Mesodermal cell (in vitro differentiated cells): ENCODE measurements at regions not wholly inside any gene's neighbourhood (a gene's known extent, or its start where the extent isn't known, plus 50 kb on each side); places are given as distances from the start of the nearest gene placed in this dataset.

Source experiments
- H3K27ac ChIP-seq: 2 replicates; pipeline ENCODE4 v1.7.0; 2013; ENCODE audit warnings: mild to moderate bottlenecking, low read depth, low read length, moderate library complexity; ENCODE audit not compliant: severe bottlenecking
- H3K36me3 ChIP-seq: 2 replicates; pipeline ENCODE4 v1.7.1; 2013; ENCODE audit warnings: mild to moderate bottlenecking, low read length, moderate library complexity; ENCODE audit not compliant: control insufficient read depth, insufficient read depth
- H3K4me1 ChIP-seq: one replicate; pipeline ENCODE4 v1.7.1; 2013; ENCODE audit warnings: mild to moderate bottlenecking, low read length; ENCODE audit not compliant: insufficient read depth, control insufficient read depth, poor library complexity, severe bottlenecking
- H3K4me3 ChIP-seq: 2 replicates; pipeline ENCODE4 v1.7.0; 2013; ENCODE audit warnings: low read length, control low read depth, mild to moderate bottlenecking; ENCODE audit not compliant: insufficient read depth, poor library complexity, severe bottlenecking; ENCODE audit errors: extremely low read depth
- H3K9me3 ChIP-seq: 2 replicates; pipeline ENCODE4 v1.7.1; 2013; ENCODE audit warnings: mild to moderate bottlenecking, low read length, moderate library complexity; ENCODE audit not compliant: control insufficient read depth
- WGBS, 2 experiments: methylation state at CpG; one replicate each; pipeline ENCODE4 v1.1.5; 2013; ENCODE audit warnings: missing lambda C conversion rate in 2 of 2; ENCODE audit not compliant: insufficient coverage in 2 of 2; 5-methylcytosine and 5-hydroxymethylcytosine counted together

DNA sequence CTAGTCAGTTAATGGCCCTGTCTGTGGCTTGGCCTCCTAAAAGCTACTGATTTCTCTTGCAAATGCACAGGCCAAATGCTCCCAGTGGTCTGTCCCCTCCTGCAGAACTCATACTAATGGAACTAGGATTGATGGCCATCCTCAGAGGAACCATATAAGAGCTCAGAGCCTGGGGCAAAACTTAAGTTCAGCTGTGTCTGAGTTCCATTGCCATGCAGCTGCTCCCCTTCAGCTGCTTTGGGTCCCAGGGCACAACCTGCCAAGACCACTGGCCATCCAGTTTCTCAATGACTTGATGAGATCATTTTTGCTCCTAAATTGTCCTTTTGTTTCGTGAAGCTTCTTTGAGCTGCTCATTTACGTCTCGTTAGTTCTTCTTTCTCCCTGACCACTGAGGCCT is 529.5 kb upstream of the TBL1XR1 start:
- no peak overlapping the region for H3K27ac ChIP-seq
- H3K9me3 ChIP-seq = no peaks in the 10 kb centered on the region
- H3K4me1 ChIP-seq = no peaks in the 10 kb centered on the region
- no peaks in the 10 kb centered on the region for H3K36me3 ChIP-seq
- 87 to 95% methylated on average over 3 of the region's 3 CpGs for WGBS, 2 experiments
- no peak overlapping the region for H3K4me3 ChIP-seq

DNA sequence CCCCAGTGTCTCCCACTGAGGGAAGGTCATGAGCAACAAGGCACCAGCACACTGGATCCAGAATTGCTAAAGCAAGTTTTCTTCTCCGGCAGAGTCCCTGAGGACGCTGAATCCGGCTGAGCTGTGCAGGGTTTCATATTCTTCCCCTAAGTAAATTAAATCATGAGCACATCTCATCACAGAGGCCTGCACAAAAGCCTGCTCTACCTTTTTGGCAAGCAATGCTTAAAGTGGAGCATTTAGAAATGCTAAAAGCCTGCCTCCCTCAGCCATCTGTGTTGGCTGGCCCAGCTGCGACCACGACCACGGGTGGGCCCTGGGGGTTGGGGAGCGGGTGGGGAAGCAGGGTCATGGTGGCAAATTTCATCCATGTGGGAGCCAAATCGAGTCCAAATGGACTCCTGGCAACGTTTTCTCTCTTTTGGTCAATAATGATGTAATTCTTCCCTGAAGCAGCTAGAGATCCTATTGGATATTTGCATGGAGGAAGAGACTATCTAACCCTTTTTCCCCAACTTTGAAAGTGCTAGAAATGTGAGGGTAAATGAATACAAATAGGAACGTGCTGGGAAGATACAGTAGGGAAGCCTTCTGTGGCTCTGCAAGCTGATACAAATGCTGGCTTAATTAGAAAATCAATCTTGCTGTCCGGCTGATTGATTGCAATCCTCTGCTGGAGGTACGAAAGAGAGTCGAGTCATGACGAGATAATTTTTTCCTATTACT is 532.8 kb upstream of the TBL1XR1 start:
- 71 to 80% methylated on average over 6 to 9 of the region's 14 CpGs for WGBS, 2 experiments
- H3K27ac ChIP-seq = peak overlapping the region; percentile 36
- no peaks in the 10 kb centered on the region for H3K4me1 ChIP-seq

DNA sequence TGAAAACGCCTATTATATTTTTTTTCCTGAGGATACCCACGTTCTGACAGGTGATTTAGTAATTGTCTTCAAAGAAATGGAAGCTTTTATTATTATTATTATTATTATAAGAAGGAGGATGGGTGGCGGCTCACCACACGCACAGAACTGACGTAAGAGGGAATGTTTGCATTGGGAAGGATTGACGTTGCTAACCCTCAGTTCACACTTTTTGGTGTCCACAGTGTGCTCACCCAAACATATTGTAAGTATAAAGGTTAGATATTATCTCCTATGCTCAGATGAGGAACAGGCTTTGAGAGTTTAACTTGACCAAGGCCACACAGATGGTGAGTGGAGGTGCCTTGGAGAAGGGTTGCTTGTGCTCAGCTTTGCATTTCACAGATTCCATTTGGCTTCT is 533.5 kb upstream of the TBL1XR1 start:
- Histone ChIP-seq H3K36me3 (no peaks in the 10 kb centered on the region), H3K4me1 (no peaks in the 10 kb centered on the region), H3K4me3 (no peak overlapping the region), H3K27ac (no peak overlapping the region), H3K9me3 (no peaks in the 10 kb centered on the region)
- WGBS, 2 experiments = no CpG with 5 or more reads among the region's 6 CpGs

More for the DNA sequence above, 532.8 kb upstream of the TBL1XR1 start:
- Histone ChIP-seq H3K4me3 (no peak overlapping the region), H3K9me3 (no peaks in the 10 kb centered on the region), H3K36me3 (no peaks in the 10 kb centered on the region)

DNA sequence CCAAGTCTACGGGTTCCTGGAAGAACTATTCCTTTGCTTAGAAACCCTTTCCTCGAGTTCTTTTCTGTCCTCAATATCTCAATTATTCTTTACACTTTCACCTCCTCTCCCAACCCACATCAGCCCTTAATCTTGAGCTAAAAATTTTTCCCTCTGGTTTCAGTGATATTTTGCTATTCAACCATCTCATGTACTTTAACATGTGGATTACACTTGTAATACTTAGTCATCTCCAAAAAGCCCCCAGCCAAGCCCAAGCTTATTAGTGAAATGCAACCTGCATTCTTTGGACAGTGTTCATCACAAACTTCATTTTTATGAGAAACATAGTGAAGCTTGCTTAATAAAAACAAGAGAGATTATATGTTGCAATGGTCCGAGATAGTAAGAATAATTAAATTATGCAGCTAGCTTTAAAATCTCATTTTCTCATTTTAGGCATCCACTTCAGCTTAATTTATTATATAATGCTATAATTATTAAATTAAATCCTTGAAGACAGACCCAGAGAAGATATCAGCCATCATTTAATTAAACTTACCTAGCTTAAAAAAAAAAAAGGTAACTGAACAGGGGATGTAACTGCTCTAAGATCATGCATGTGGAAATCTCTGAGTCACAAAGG is 534.5 kb upstream of the TBL1XR1 start:
- Histone ChIP-seq H3K36me3 (no peaks in the 10 kb centered on the region), H3K4me3 (no peak overlapping the region), H3K9me3 (no peaks in the 10 kb centered on the region), H3K27ac (no peak overlapping the region), H3K4me1 (no peaks in the 10 kb centered on the region)
- WGBS, 2 experiments = 79 to 93% methylated on average over 2 of the region's 3 CpGs

DNA sequence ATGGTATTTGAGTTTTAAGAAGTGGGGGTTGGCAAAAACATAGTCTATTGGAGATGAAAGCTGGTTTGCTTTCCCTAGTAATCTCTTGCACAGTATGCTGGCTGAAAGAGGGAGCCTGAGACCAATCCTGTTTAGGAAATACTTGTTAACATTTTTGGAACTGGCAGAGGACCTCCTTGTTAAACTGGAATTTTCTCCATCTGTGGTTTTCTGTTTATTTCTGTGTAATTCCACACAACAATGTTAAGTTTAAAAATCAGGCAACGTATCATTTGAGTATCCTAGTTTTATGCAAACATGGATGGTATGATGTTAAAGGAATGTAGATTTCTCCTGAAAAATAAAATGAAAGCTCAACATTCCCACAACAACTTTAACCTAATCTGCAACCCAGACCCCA is 536.0 kb upstream of the TBL1XR1 start:
- no peaks in the 10 kb centered on the region for H3K4me1 ChIP-seq
- H3K9me3 ChIP-seq = no peaks in the 10 kb centered on the region
- WGBS, 2 experiments = no CpG with 5 or more reads among the region's 1 CpG
- H3K4me3 ChIP-seq = no peak overlapping the region
- H3K27ac ChIP-seq = no peak overlapping the region
- no peaks in the 10 kb centered on the region for H3K36me3 ChIP-seq

DNA sequence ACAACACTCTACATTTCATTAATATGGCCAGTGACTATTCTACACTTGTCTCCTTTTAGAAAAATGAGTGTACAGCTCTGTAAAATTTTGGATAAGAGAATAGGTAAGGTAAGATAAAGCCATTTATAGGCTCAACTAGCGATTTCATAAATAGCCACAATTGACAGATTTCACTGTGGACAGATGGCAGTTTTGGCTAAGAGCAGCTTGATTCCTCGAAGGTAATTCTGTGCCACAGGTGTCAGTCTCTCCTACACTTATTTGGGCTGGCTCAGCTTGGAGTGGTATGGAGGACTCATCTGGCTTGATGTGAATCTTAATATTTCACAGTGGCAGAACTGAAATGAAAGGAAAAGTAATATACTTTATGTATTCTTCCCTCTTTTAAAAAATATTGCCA is 536.7 kb upstream of the TBL1XR1 start:
- WGBS, 2 experiments = 86 to 90% methylated on average over 2 of the region's 2 CpGs
- H3K4me3 ChIP-seq = no peak overlapping the region
- no peaks in the 10 kb centered on the region for H3K9me3 ChIP-seq
- no peaks in the 10 kb centered on the region for H3K36me3 ChIP-seq
- no peak overlapping the region for H3K27ac ChIP-seq
- H3K4me1 ChIP-seq = no peaks in the 10 kb centered on the region

DNA sequence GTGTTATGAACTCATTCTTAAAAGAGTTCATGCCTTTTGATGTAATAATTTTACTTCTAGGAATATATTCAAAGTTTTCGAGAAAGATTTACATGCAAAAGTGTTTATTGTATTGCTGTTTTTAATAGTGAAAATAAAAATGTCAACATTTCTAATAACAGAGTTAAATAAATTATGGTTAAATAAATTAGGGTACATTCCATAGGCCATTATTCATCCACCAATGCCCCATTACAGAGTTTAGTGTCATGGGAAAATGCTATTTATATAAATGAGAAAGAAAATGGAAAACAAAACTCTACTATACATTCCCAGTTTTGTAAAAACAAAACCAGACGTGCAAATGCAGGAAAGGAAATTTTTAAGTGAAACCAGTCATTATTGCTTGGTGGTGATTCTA is 538.1 kb upstream of the TBL1XR1 start:
- no peak overlapping the region for H3K27ac ChIP-seq
- no peaks in the 10 kb centered on the region for H3K4me1 ChIP-seq
- WGBS, 2 experiments = no CpG with 5 or more reads among the region's 2 CpGs
- no peaks in the 10 kb centered on the region for H3K36me3 ChIP-seq
- H3K9me3 ChIP-seq = no peaks in the 10 kb centered on the region
- H3K4me3 ChIP-seq = no peak overlapping the region

DNA sequence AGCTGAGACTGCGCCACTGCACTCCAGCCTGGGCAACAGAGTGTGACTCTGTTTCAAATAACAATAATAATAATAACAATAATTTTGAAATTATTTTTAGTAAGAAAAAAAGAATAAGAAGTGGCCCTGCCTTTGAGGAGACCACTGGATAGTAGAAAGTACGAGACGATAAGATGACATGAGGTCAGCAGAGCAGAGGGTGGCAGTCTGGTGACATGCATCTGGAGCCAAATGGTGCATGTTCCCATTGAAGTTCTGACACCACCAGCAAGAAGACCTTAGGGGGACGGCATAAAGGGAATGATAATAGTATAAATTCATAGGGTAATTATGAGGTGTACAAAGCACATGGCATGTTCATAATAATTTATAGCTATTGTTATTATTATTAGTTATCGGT is 542.2 kb upstream of the TBL1XR1 start:
- Histone ChIP-seq H3K4me3 (no peak overlapping the region), H3K36me3 (no peaks in the 10 kb centered on the region), H3K9me3 (no peaks in the 10 kb centered on the region), H3K27ac (no peak overlapping the region), H3K4me1 (peaks cover 3% of the 10 kb centered on the region)
- WGBS, 2 experiments = 91 to 100% methylated on average over 2 of the region's 5 CpGs

DNA sequence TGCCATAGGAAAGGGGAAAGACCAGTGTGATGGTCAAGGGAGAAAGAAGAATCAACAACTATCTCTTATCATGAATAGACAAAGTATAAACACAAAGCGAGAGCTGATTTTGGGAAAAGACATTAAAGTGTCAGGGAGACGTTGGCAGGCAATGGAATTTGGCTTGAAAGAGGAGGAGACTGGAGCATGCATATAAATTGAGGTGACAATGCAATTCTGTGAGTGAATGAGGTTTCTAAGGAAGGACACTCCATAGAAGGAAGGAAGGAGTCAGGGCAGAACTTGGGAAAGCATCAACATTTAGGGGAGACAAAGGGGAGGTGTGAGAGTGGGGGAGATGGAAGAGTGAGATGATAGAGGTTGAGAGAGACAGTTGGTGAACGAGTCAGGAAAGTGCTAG is 543.0 kb upstream of the TBL1XR1 start:
- Histone ChIP-seq H3K36me3 (no peaks in the 10 kb centered on the region), H3K4me3 (no peak overlapping the region), H3K4me1 (peaks cover 6% of the 10 kb centered on the region), H3K9me3 (no peaks in the 10 kb centered on the region), H3K27ac (no peak overlapping the region)
- 58 to 59% methylated on average over 3 of the region's 3 CpGs for WGBS, 2 experiments

DNA sequence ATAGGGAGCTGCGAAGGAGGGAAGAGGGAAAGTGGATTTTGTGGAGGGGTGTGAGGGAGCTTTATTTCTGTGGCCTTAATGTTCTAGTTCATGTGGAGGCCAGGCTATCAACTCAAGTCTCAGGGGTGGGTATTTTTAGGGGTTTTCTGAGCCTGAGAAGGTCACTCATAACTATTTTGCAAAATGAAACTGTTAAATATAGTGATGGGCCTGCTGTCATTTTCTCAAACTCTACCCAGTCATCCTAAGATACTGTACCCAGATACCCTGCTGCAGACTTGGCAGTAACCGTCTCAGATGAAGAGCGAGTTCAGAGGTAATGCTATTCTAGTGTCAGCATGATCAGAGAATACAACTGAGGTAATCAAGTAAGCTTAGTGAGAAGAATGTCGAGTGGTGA is 545.0 kb upstream of the TBL1XR1 start:
- H3K27ac ChIP-seq = no peak overlapping the region
- H3K4me1 ChIP-seq = peaks cover 12% of the 10 kb centered on the region
- no peaks in the 10 kb centered on the region for H3K9me3 ChIP-seq
- H3K4me3 ChIP-seq = no peak overlapping the region
- H3K36me3 ChIP-seq = no peaks in the 10 kb centered on the region
- 78 to 90% methylated on average over 1 to 3 of the region's 4 CpGs for WGBS, 2 experiments

DNA sequence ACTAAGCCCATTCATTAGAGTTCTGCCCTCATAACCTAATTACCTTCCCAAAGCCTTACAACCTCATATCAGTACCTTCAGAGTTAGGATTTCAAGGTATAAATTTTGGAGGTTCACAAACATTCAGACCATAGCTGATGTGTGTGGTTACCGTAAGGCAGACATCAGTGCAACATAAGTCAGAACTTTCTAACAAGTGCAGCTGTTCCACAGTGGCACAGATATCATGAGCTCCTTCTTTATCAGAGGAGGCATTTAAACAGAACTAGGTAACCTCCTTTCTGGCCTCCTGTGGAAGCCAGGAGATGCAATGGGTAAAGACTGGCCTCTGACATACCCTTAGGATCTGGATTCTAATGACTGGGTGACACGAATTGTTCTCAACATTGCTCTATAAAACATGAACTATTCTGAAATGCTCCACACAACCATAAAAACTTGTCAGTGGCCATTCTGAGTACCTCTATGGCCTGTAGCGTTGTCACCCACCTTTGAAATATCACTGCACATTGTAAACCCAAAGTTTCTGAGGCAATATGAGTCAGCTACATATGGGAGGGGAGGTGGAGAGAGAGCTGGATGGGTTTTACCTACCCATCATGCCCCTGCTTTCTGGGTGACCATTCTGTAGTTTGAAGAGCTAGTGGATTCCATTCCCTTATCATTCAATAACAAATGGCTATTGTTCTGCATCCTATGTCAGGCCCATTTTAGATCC is 546.0 kb upstream of the TBL1XR1 start:
- Histone ChIP-seq H3K4me3 (no peak overlapping the region), H3K36me3 (no peaks in the 10 kb centered on the region), H3K4me1 (peaks cover 12% of the 10 kb centered on the region), H3K9me3 (no peaks in the 10 kb centered on the region), H3K27ac (no peak overlapping the region)
- WGBS, 2 experiments = 50 to 100% methylated on average over 1 to 2 of the region's 3 CpGs
